ENCODE measurements at regions not wholly inside any gene's neighbourhood (a gene's known extent, or its start where the extent isn't known, plus 50 kb on each side); places are given as distances from the start of the nearest gene placed in this dataset.

DNA sequence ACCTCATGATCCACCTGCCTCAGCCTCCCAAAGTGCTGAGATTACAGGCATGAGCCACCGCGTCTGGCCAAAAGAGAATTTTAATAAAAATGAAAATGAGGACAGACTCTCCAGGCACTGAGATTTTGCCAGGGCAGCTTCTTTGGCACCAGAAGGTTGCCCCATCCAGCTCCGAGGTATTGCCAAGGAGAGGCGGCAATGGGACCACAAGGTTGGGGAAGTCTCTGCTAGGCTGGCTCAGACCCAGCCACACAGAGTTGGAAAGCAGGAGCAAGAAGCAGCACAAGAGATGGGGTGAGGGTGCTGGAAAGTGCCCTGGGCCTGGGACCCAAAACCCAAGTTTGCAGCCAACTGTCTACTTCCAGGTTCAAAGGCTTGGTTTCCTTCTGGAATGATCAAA is 200.9 kb downstream of the HHIPL2 start:
- TF ChIP-seq CTCF (conservative IDR thresholded peaks at IDR 0.05) (no peak), EZH2 (IDR thresholded peaks at IDR 0.05; ENCODE audit: low read depth) (no peak)

Data from PC-9 (cell line).